ENCODE measurements at regions not wholly inside any gene's neighbourhood (a gene's known extent, or its start where the extent isn't known, plus 50 kb on each side); places are given as distances from the start of the nearest gene placed in this dataset.

DNA sequence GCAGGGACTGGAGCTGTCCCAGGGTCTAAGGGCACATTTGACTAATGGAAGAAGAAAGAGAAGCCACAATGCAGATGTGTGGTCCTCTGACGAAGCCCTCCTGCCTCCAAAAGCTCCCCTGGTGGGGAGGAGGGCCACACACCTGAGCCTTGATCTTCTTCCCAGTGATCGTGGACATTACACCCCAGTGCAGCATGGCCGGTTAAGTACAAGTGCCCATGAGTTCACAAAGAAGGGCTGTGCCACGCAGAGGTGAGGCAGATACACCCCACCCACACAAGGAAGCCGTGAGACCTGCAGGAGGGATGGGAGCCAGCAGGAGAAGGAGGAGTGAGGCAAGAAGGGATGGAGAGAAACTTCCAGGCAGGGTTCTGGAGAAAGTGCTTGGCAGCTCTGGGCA is 199.0 kb upstream of the MVB12B start (continued):
- no peak for TF ChIP-seq ZNF274 (IDR thresholded peaks at IDR 0.05; ENCODE audit: borderline replicate concordance, extremely low read depth, low read length)
- no peak for TF ChIP-seq KDM5A (IDR thresholded peaks at IDR 0.05; ENCODE audit: low read length)
- TF ChIP-seq EGR1 (IDR thresholded peaks at IDR 0.05; ENCODE audit: borderline replicate concordance, low read depth, low read length) = no peak
- TF ChIP-seq SP4 (IDR thresholded peaks at IDR 0.05; ENCODE audit: low read length) = no peak
- TF ChIP-seq EZH2 (IDR thresholded peaks at IDR 0.05; ENCODE audit: low read depth, low read length, severe bottlenecking) = no peak
- TF ChIP-seq TCF12 (IDR thresholded peaks at IDR 0.05; ENCODE audit: low read depth, low read length) = no peak
- TF ChIP-seq HDAC2 (IDR thresholded peaks at IDR 0.05; ENCODE audit: borderline replicate concordance in 1 of 2, low read depth in 2 of 2, low read length in 2 of 2) = no peak
